HG02840 (cell line): ENCODE measurements at regions not wholly inside any gene's neighbourhood (a gene's known extent, or its start where the extent isn't known, plus 50 kb on each side); places are given as distances from the start of the nearest gene placed in this dataset.

ENCODE experiments used
- ATAC-seq: cut with Tn5 transposase; IDR thresholded peaks from one replicate; pipeline ENCODE4 v1.9.1; 2021; ENCODE audit warnings: mild to moderate bottlenecking, moderate library complexity, moderate number of reproducible peaks; ENCODE audit not compliant: unreplicated experiment, low FRiP score

- ATAC-seq, result no peak
These were observed 54.1 kb upstream of the ARHGAP20 start for GRCh38 chr11:110766316-110766715.

DNA sequence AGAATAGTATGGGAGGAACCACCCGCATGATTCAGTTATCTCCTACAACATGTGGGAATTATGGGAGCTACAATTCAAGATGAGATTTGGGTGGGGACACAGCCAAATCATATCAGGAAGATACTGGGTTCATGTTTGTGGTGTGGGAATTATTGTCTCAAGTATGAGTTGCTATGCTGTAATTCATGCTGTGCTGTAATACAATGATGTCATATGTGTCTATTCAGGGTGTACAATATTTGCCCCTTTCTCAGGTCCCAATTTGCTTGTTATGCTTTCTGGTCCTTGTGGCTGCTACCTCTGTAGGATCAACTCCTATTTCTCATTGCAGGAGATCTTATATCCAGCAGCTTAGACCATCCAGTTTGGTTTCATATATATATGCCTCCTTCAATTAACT, 52.2 kb upstream of the ARHGAP20 start:
- no peak for ATAC-seq

GRCh38 chr11:110763249-110764011, 51.2 kb upstream of the ARHGAP20 start:
- ATAC-seq, result no peak

- no peak for ATAC-seq
These were observed 50.4 kb upstream of the ARHGAP20 start for GRCh38 chr11:110762590-110762989.
